MM.1S (cell line): ENCODE measurements at regions not wholly inside any gene's neighbourhood (a gene's known extent, or its start where the extent isn't known, plus 50 kb on each side); places are given as distances from the start of the nearest gene placed in this dataset.

ENCODE experiments used
- EZH2phosphoT487 ChIP-seq: fragments of 300-600 bp; sonication (generic); IDR thresholded peaks from 2 replicates; pipeline ENCODE4 v1.6.1; 2018; ENCODE audit warnings: antibody characterized with exemption, low read length
- TF ChIP-seq, protein P1 (sequence below): fragments of 300-600 bp; sonication (generic); IDR thresholded peaks from 2 replicates; pipeline ENCODE4 v1.5.1; 2016; ENCODE audit warnings: antibody characterized with exemption, low read length, mixed read lengths

- TF ChIP-seq, protein P1, sequence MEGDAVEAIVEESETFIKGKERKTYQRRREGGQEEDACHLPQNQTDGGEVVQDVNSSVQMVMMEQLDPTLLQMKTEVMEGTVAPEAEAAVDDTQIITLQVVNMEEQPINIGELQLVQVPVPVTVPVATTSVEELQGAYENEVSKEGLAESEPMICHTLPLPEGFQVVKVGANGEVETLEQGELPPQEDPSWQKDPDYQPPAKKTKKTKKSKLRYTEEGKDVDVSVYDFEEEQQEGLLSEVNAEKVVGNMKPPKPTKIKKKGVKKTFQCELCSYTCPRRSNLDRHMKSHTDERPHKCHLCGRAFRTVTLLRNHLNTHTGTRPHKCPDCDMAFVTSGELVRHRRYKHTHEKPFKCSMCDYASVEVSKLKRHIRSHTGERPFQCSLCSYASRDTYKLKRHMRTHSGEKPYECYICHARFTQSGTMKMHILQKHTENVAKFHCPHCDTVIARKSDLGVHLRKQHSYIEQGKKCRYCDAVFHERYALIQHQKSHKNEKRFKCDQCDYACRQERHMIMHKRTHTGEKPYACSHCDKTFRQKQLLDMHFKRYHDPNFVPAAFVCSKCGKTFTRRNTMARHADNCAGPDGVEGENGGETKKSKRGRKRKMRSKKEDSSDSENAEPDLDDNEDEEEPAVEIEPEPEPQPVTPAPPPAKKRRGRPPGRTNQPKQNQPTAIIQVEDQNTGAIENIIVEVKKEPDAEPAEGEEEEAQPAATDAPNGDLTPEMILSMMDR, result no peak
- no peak for TF ChIP-seq EZH2phosphoT487
Measured at GRCh38 chr18:78859686-78860085, 119.9 kb upstream of the SALL3 start.
